ENCODE measurements at regions not wholly inside any gene's neighbourhood (a gene's known extent, or its start where the extent isn't known, plus 50 kb on each side); places are given as distances from the start of the nearest gene placed in this dataset.

DNA sequence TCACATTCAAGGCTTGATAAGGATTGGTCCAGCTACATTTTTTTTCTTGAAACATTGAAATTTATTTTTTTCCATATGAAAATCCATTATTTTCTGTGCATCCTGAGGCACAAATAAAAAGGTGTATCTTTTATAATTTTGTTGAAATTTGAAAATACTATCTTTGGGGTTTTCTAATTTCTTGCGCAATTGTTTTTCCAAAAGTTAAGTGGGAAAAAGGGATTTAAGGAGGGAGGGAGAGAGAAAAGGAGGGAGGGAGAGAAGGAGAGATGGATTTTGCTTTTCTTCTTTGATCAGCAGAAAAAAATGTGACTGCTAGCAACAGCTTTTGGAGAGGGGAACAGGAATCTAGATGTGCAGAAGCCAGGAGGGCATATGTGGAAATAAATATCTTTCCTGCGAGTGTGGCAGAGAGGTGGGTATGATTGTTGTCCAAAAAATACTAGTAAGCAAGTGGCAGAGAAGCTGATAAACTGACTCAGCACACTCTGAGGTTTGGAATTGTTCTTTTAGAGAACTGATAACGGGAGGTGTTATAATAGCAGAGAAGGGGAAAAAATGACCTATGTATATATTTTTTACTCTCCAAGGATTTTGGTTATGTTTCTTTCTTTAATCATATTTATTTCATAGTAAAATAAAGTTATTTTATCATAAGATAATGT is 61.2 kb upstream of the EDNRB start:
- TF ChIP-seq, protein P1, sequence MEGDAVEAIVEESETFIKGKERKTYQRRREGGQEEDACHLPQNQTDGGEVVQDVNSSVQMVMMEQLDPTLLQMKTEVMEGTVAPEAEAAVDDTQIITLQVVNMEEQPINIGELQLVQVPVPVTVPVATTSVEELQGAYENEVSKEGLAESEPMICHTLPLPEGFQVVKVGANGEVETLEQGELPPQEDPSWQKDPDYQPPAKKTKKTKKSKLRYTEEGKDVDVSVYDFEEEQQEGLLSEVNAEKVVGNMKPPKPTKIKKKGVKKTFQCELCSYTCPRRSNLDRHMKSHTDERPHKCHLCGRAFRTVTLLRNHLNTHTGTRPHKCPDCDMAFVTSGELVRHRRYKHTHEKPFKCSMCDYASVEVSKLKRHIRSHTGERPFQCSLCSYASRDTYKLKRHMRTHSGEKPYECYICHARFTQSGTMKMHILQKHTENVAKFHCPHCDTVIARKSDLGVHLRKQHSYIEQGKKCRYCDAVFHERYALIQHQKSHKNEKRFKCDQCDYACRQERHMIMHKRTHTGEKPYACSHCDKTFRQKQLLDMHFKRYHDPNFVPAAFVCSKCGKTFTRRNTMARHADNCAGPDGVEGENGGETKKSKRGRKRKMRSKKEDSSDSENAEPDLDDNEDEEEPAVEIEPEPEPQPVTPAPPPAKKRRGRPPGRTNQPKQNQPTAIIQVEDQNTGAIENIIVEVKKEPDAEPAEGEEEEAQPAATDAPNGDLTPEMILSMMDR (IDR thresholded peaks at IDR 0.05): no peak
- no peak for TF ChIP-seq EZH2 (IDR thresholded peaks at IDR 0.05; ENCODE audit: borderline replicate concordance, insufficient read depth, low read depth, low read length, poor library complexity, severe bottlenecking)

All from B cell (primary cell).